GM12873 (cell line): ENCODE measurements at regions not wholly inside any gene's neighbourhood (a gene's known extent, or its start where the extent isn't known, plus 50 kb on each side); places are given as distances from the start of the nearest gene placed in this dataset.

ENCODE experiments used
- TF ChIP-seq, protein P1 (sequence below): IDR thresholded peaks from 2 replicates; pipeline ENCODE4 v1.5.1; 2012; ENCODE audit warnings: low read depth, mild to moderate bottlenecking, moderate library complexity, low read length, control low read depth; ENCODE audit not compliant: insufficient read depth; ENCODE audit errors: missing control alignments

DNA sequence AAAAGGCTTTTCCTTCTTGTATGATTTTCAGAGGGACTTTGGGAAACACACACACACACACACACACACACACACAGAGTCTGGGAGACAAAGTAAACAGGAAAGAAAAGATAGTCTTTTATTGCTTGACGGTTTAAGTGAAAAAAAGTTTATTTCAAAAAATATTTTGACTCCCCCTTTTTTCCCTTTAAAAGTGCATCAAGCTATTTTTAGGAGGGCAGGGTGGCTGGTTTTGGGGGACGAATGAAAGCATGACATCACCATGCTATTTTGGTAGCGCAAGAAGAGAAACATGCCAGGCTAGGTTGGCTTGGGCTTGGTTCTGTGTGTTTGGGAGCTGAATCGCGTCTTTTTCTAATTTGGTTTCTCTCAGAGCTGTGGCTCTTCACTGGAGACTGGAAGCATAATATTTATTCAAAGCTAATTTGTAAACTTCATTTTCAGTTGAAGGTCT, 129.2 kb downstream of the BAMBI start:
- TF ChIP-seq, protein P1, sequence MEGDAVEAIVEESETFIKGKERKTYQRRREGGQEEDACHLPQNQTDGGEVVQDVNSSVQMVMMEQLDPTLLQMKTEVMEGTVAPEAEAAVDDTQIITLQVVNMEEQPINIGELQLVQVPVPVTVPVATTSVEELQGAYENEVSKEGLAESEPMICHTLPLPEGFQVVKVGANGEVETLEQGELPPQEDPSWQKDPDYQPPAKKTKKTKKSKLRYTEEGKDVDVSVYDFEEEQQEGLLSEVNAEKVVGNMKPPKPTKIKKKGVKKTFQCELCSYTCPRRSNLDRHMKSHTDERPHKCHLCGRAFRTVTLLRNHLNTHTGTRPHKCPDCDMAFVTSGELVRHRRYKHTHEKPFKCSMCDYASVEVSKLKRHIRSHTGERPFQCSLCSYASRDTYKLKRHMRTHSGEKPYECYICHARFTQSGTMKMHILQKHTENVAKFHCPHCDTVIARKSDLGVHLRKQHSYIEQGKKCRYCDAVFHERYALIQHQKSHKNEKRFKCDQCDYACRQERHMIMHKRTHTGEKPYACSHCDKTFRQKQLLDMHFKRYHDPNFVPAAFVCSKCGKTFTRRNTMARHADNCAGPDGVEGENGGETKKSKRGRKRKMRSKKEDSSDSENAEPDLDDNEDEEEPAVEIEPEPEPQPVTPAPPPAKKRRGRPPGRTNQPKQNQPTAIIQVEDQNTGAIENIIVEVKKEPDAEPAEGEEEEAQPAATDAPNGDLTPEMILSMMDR: no peak

DNA sequence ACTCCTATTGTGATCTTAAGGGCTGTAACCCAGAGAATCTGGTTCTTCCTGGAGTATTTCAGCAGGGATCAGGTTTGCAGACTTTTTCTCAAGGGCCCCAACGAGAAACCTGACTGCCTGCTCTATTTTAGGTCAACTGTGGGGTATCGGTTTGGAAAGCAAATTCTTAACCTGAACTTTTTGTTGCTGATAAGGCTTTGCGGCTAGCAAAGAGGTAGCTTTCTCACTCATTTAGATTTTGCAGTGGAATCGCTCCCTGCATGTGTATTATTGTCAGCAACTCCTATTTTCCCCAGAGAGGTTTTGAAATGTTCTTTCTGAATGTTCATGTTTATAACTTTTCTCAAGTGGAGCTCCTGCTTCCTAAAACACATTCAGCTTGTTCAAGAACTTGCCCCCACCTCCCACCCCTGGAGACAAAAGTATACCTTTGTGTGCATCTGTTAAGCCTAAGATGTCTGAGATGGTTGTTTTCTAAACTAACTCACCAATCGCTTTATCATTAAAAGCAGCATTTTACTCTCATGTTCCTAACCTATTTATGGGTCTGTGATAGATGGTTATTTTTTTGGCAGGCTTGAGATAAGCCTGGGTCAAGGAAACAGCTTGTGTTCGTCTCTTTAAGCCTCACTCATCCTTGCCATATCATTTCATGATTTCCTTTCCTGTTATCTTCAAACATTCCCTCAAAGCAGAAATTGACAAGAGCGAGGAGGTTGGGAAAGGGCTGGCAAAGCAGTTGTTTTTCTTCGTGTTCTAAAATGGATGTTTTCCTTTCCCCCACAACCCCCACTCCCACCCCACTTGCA, 129.8 kb downstream of the BAMBI start:
- TF ChIP-seq, protein P1: no peak

DNA sequence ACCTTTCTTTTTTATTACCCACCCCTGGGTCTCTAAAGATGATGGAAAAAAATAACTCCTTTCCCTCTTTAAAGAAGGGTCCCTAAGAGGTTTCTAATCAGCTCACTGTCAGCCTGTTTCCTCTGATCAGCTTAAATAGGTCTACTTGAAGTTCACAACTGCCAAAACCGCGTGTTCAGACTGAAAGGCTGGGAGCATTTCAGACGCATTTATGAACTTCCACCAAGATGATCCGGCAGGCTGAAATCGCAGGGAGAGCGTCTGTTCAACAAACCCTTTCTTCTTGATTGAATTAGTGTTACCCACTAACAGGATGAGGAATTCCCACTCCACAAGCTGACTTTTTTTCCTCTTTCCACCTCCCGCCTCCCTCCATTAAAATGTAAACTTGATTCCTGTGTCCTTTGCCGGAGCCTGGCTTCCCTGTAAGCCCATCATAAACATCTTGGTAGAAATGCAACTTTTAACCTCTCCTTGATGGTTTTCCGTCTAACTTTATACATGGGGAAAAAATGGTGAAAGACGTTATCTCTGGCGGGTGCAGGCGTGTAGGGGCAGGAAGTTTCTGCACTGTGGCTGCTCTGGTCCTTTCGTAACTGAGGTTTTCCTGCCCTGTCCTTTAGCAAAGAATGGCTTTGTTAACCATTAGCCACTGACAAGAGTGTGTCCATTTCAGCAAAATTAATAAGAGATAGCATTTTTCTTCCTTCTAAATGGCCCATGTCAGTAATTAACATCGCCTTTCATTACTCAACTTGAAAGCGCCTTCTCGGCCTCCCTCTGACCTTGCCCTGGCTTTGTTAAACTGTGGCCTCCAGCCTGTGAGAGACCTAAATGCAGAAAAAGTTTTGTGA, 130.7 kb downstream of the BAMBI start:
- TF ChIP-seq, protein P1: no peak

DNA sequence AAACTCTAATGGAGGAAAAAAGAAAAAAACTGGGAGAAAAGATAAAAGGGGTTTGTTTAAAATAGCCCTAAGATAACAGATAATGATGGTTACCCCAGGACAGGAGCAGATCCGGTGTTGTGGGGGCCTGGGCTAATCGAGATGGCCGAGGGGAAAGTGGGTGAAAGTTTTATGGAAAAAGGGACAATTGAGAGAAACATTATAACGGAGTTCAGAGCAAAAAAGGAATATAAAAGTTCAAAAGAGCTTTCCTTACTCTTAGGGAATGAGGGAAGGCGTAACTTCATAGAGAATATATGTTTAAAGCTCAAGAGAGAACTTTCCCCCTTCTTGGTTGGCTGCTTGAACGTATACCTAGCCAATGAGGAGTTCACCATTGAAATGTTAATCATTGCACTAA, 131.4 kb downstream of the BAMBI start:
- TF ChIP-seq, protein P1: no peak

DNA sequence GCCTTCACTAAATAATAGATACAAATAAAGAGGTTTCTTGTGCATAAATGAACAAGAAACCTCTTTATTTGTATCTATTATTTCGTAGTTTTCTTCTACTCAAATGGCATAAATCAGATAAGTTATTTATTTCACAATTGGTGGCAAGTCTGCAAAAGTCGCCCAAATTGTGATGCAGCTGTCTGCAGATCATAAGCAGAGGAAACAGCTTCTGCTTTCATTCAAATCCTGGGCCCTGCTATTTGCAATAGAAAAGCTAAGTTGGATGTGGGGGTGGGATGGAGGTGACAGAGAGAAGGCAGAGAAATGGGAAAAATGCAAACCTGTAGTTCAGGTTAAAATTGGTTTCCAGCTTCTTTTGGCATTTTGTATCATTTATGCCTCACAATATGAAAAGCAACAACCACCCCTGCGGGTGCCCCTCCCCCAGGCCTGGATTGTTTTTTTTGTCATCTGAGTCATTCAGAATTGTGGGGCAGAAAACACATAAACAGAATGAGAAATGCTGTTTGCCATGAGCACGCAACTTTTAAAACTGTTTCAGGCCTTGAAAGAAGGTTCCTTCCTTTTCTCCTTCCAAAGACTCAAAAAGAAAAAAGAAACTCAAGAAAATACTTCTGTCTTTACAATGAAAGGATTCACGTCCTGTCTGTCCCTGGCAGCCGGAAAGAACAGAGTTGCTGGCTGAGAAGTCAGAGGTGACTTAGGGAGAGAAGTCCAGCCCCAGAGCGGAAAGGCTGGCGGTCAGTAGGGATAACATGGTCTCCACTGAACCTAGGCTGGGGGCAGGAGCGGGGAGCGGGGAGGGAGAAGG, 132.9 kb downstream of the BAMBI start:
- TF ChIP-seq, protein P1: no peak

DNA sequence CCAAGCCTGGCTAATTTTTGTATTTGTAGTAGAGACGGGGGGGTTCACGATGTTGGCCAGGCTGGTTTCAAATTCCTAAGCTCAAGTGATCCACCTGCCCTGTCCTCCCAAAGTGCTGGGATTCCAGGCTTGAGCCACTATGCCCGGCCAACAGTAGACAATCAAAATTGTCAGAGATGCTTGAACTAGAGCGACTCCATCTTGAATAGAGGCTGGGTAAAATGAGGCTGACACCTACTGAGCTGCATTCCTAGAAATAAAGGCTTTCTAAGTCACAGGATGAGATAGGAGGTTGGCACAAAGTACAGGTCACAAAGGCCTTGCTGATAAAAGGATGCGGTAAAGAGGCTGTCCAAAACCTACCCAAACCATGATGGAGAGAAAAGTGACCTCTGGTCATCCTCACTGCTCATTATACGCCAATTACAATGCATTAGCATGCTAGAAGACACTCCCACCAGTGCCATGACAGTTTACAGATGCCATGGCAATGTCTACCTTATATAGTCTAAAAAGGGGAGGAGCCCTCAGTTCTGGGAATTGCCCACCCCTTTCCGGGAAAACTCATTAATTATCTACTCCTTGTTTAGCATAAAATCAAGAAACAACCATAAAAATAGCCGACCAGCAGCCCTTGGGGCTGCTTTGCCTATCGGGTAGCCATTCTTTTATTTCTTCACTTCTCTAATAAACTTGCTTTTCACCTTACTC, 134.5 kb downstream of the BAMBI start:
- TF ChIP-seq, protein P1: no peak
